Erythroblast (primary cell): ENCODE measurements at regions not wholly inside any gene's neighbourhood (a gene's known extent, or its start where the extent isn't known, plus 50 kb on each side); places are given as distances from the start of the nearest gene placed in this dataset.

Source experiments
- GATA1 ChIP-seq: IDR thresholded peaks from 2 replicates; pipeline ENCODE4 v1.6.1; 2011; ENCODE audit warnings: low read depth, mild to moderate bottlenecking, control low read depth, low read length, moderate library complexity
- POLR2A ChIP-seq: IDR thresholded peaks from 2 replicates; pipeline ENCODE4 v1.6.1; 2011; ENCODE audit warnings: mild to moderate bottlenecking, low read length

DNA sequence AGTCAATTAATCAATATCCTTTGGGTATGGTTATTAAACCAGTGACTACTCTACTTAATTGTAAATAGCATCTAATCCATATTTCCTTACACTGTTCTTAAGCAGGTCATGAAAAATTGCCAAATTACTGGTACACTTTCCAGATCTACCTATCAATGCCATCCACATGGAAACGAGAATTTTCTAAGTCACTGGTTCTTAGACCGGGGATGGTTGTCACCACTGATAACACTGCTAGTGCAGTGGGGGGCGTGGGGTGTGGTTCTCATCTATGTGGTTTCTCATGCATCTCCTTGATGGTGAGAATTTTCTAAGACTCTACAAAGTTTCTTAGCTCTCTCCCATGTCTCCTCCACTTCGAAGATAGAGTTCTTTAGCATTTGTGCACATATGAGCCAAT, 63.7 kb upstream of the COG2 start:
- TF ChIP-seq POLR2A (no peak), GATA1 (no peak)
